Stimulated activated effector memory CD8-positive, alpha-beta T cell treated with anti-CD3 and anti-CD28 coated beads, Interleukin-12 subunit alpha, Interleukin-12 subunit beta, amount 100 ng/mL, for 72 hours (primary cell): ENCODE measurements at regions not wholly inside any gene's neighbourhood (a gene's known extent, or its start where the extent isn't known, plus 50 kb on each side); places are given as distances from the start of the nearest gene placed in this dataset.

ENCODE experiments used
- ATAC-seq: fragments of 150-1000 bp; cut with Tn5 transposase; 2 replicates; pipeline ENCODE4 v1.10.0; 2021
- DNase-seq, 2 donors: peaks; one replicate each; pipeline ENCODE4 v3.0.0; 2021 to 2022; ENCODE audit warnings: low spot score in 2 of 2
- H3K27ac Mint-ChIP-seq: one replicate; pipeline ENCODE4 v1.8.0; 2022; ENCODE audit warnings: mild to moderate bottlenecking, mixed read lengths
- H3K36me3 Mint-ChIP-seq: one replicate; pipeline ENCODE4 v1.8.0; 2022; ENCODE audit warnings: mild to moderate bottlenecking, mixed read lengths
- H3K4me1 Mint-ChIP-seq: one replicate; pipeline ENCODE4 v1.8.0; 2022; ENCODE audit warnings: mixed read lengths
- H3K4me3 Mint-ChIP-seq: one replicate; pipeline ENCODE4 v1.8.0; 2022; ENCODE audit warnings: mild to moderate bottlenecking, mixed read lengths
- H3K9me3 Mint-ChIP-seq: one replicate; pipeline ENCODE4 v1.8.0; 2022; ENCODE audit warnings: mixed read lengths

GRCh38 chr12:130246560-130246959 lies 84.3 kb downstream of the FZD10 start:
- H3K4me1 Mint-ChIP-seq, result no peaks in the 10 kb centered on the region
- DNase-seq (no peak), ATAC-seq (no peak)
- H3K27ac Mint-ChIP-seq, result no peak overlapping the region
- peaks cover 17% of the 10 kb centered on the region for H3K9me3 Mint-ChIP-seq
- no peaks in the 10 kb centered on the region for H3K36me3 Mint-ChIP-seq
- H3K4me3 Mint-ChIP-seq, result no peak overlapping the region

GRCh38 chr12:130247634-130248237 lies 85.5 kb downstream of the FZD10 start:
- Mint-ChIP-seq H3K4me1 (no peaks in the 10 kb centered on the region), H3K27ac (no peak overlapping the region), H3K4me3 (no peak overlapping the region), H3K9me3 (peaks cover 9% of the 10 kb centered on the region), H3K36me3 (no peaks in the 10 kb centered on the region)
- DNase-seq (no peak), ATAC-seq (no peak)

GRCh38 chr12:130249376-130249775 lies 87.1 kb downstream of the FZD10 start:
- Mint-ChIP-seq H3K36me3 (no peaks in the 10 kb centered on the region), H3K4me1 (no peaks in the 10 kb centered on the region), H3K4me3 (no peak overlapping the region), H3K9me3 (peaks cover 15% of the 10 kb centered on the region), H3K27ac (no peak overlapping the region)
- no peak for DNase-seq
- ATAC-seq, result no peak

GRCh38 chr12:130251236-130251780 lies 86.4 kb upstream of the PIWIL1 start:
- Mint-ChIP-seq H3K4me3 (no peak overlapping the region), H3K27ac (no peak overlapping the region), H3K4me1 (no peaks in the 10 kb centered on the region), H3K36me3 (no peaks in the 10 kb centered on the region), H3K9me3 (peaks cover 15% of the 10 kb centered on the region)
- ATAC-seq (no peak), DNase-seq (no peak)

GRCh38 chr12:130253866-130254265 lies 83.8 kb upstream of the PIWIL1 start:
- no peak for DNase-seq
- no peak overlapping the region for H3K27ac Mint-ChIP-seq
- H3K36me3 Mint-ChIP-seq, result no peaks in the 10 kb centered on the region
- H3K9me3 Mint-ChIP-seq, result peaks cover 7% of the 10 kb centered on the region
- H3K4me1 Mint-ChIP-seq, result no peaks in the 10 kb centered on the region
- H3K4me3 Mint-ChIP-seq, result no peak overlapping the region
- ATAC-seq, result no peak

- no peak overlapping the region for H3K27ac Mint-ChIP-seq
- DNase-seq (no peak), ATAC-seq (no peak)
- no peak overlapping the region for H3K4me3 Mint-ChIP-seq
- no peaks in the 10 kb centered on the region for H3K36me3 Mint-ChIP-seq
- no peaks in the 10 kb centered on the region for H3K4me1 Mint-ChIP-seq
- peaks cover 12% of the 10 kb centered on the region for H3K9me3 Mint-ChIP-seq
These were observed 83.0 kb upstream of the PIWIL1 start for GRCh38 chr12:130254461-130255276.

- Mint-ChIP-seq H3K36me3 (no peaks in the 10 kb centered on the region), H3K9me3 (peaks cover 6% of the 10 kb centered on the region), H3K4me3 (no peak overlapping the region), H3K4me1 (no peaks in the 10 kb centered on the region), H3K27ac (no peak overlapping the region)
- ATAC-seq (no peak), DNase-seq (no peak)
These were observed 78.8 kb upstream of the PIWIL1 start for GRCh38 chr12:130258863-130259262.

GRCh38 chr12:130263025-130263424 lies 74.7 kb upstream of the PIWIL1 start:
- Mint-ChIP-seq H3K9me3 (peaks cover 10% of the 10 kb centered on the region), H3K4me3 (no peak overlapping the region), H3K27ac (no peak overlapping the region), H3K36me3 (no peaks in the 10 kb centered on the region), H3K4me1 (no peaks in the 10 kb centered on the region)
- no peak for ATAC-seq
- DNase-seq, result no peak

GRCh38 chr12:130263996-130264395 lies 73.7 kb upstream of the PIWIL1 start:
- no peak overlapping the region for H3K27ac Mint-ChIP-seq
- no peak overlapping the region for H3K4me3 Mint-ChIP-seq
- peaks cover 10% of the 10 kb centered on the region for H3K9me3 Mint-ChIP-seq
- no peaks in the 10 kb centered on the region for H3K36me3 Mint-ChIP-seq
- no peak for DNase-seq
- no peaks in the 10 kb centered on the region for H3K4me1 Mint-ChIP-seq
- ATAC-seq, result no peak

GRCh38 chr12:130266751-130267150 lies 70.9 kb upstream of the PIWIL1 start:
- H3K36me3 Mint-ChIP-seq, result no peaks in the 10 kb centered on the region
- H3K4me3 Mint-ChIP-seq, result no peak overlapping the region
- DNase-seq (no peak), ATAC-seq (no peak)
- H3K4me1 Mint-ChIP-seq, result no peaks in the 10 kb centered on the region
- H3K27ac Mint-ChIP-seq, result no peak overlapping the region
- peaks cover 5% of the 10 kb centered on the region for H3K9me3 Mint-ChIP-seq

GRCh38 chr12:130280231-130280630 lies 57.5 kb upstream of the PIWIL1 start:
- ATAC-seq (no peak), DNase-seq (no peak)
- Mint-ChIP-seq H3K36me3 (no peaks in the 10 kb centered on the region), H3K4me1 (no peaks in the 10 kb centered on the region), H3K27ac (no peak overlapping the region), H3K9me3 (peaks cover 5% of the 10 kb centered on the region), H3K4me3 (no peak overlapping the region)

- DNase-seq (no peak), ATAC-seq (no peak)
- peaks cover 5% of the 10 kb centered on the region for H3K9me3 Mint-ChIP-seq
- H3K27ac Mint-ChIP-seq, result no peak overlapping the region
- no peaks in the 10 kb centered on the region for H3K4me1 Mint-ChIP-seq
- H3K4me3 Mint-ChIP-seq, result no peak overlapping the region
- H3K36me3 Mint-ChIP-seq, result no peaks in the 10 kb centered on the region
These were observed 56.9 kb upstream of the PIWIL1 start for GRCh38 chr12:130280742-130281141.

GRCh38 chr12:130281153-130281799 lies 56.4 kb upstream of the PIWIL1 start:
- ATAC-seq (no peak), DNase-seq (peak; percentile 8 to 49)
- no peaks in the 10 kb centered on the region for H3K36me3 Mint-ChIP-seq
- peaks cover 5% of the 10 kb centered on the region for H3K9me3 Mint-ChIP-seq
- no peak overlapping the region for H3K27ac Mint-ChIP-seq
- no peaks in the 10 kb centered on the region for H3K4me1 Mint-ChIP-seq
- H3K4me3 Mint-ChIP-seq, result no peak overlapping the region

- H3K4me1 Mint-ChIP-seq, result no peaks in the 10 kb centered on the region
- no peak overlapping the region for H3K27ac Mint-ChIP-seq
- H3K4me3 Mint-ChIP-seq, result no peak overlapping the region
- ATAC-seq (no peak), DNase-seq (no peak)
- no peaks in the 10 kb centered on the region for H3K36me3 Mint-ChIP-seq
- peaks cover 7% of the 10 kb centered on the region for H3K9me3 Mint-ChIP-seq
These were observed 51.6 kb upstream of the PIWIL1 start for GRCh38 chr12:130286041-130286440.

GRCh38 chr12:130286741-130287440 lies 50.8 kb upstream of the PIWIL1 start:
- ATAC-seq (no peak), DNase-seq (no peak)
- Mint-ChIP-seq H3K4me3 (no peak overlapping the region), H3K4me1 (no peaks in the 10 kb centered on the region), H3K9me3 (peaks cover 8% of the 10 kb centered on the region), H3K27ac (no peak overlapping the region), H3K36me3 (no peaks in the 10 kb centered on the region)
